Peyer's patch (tissue), 4 donors: ENCODE measurements at regions not wholly inside any gene's neighbourhood (a gene's known extent, or its start where the extent isn't known, plus 50 kb on each side); places are given as distances from the start of the nearest gene placed in this dataset.

Source experiments
- DNase-seq, 3 donors: peaks; one replicate each; pipeline ENCODE4 v3.0.0-alpha.2; 2017 to 2019
- H3K27ac ChIP-seq, 4 donors: fragments of 200-600 bp; sonication (generic); one replicate each; pipeline ENCODE4 v1.5.1; 2016 to 2019
- H3K27me3 ChIP-seq, 2 donors: fragments of 200-600 bp; sonication (generic); one replicate each; pipeline ENCODE4 v1.5.1; 2019
- H3K36me3 ChIP-seq, 3 donors: fragments of 200-600 bp; sonication (generic); one replicate each; pipeline ENCODE4 v1.5.1; 2016 to 2019
- H3K4me1 ChIP-seq, 4 donors: fragments of 200-600 bp; sonication (generic); one replicate each; pipeline ENCODE4 v1.5.1; 2016 to 2019
- H3K4me3 ChIP-seq, 4 donors: fragments of 200-600 bp; sonication (generic); 1 replicate in 3 of 4; 2 replicates in 1 of 4; pipeline ENCODE4 v1.5.1; 2016 to 2019; ENCODE audit warnings: mild to moderate bottlenecking in 1 of 4
- H3K9me3 ChIP-seq, 4 donors: fragments of 200-600 bp; sonication (generic); one replicate each; pipeline ENCODE4 v1.5.1; 2016 to 2019; ENCODE audit warnings: mild to moderate bottlenecking in 1 of 4
- POLR2A ChIP-seq, 2 donors: fragments of 450-650 bp; IDR thresholded peaks; one replicate each; pipeline ENCODE4 v1.5.1; 2017; ENCODE audit warnings: antibody characterized with exemption in 2 of 2, mild to moderate bottlenecking in 2 of 2, moderate library complexity in 2 of 2
- TF ChIP-seq, protein P1 (sequence below), 6 experiments: fragments of 450-650 bp in 4 of 6; fragments of 200-600 bp in 2 of 6; sonication (generic) in 1 of 6; IDR thresholded peaks; one replicate each; pipeline ENCODE4 v1.5.1; 2017 to 2019; ENCODE audit warnings: antibody characterized with exemption in 6 of 6, mild to moderate bottlenecking in 3 of 6, moderate library complexity in 1 of 6

DNA sequence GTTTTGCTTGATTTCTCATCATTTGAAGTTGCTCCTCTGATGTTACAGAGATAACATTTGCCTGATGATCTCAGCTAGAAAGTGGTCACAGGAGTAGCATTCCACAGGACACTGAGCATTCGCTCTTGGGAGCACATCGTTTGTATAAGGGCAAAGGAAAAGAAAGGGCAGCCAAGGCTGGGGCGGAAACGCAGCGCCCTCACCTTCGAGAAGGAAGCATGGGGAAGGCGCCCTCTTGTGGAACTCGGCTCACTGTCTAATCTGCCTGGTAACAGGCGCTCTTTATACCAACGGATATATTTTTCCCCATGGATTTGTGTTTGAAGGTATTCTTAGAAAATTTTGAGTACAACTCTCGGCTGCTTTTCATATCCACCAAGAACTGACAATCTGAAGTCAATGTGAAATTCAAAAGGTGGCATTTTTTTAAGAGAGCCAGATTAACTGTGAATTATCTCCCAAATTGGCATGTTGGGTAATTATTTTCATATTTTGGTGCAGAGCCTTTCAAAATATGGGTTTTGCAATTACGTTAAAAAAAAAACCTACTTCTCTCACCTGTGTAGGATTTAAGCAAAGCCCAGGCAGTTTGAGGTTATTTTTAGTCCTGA is 172.7 kb downstream of the CAND1 start:
- Histone ChIP-seq H3K36me3 (no peaks in the 10 kb centered on the region), H3K4me3 (no peak overlapping the region), H3K27me3 (no peaks in the 10 kb centered on the region), H3K27ac (peak overlapping the region in 1 of 4 donors; percentile 8), H3K9me3 (no peaks in the 10 kb centered on the region), H3K4me1 (peaks cover 0 to 15% (median 0%) of the 10 kb centered on the region in 4 donors)
- TF ChIP-seq POLR2A (IDR thresholded peaks at IDR 0.05): no peak
- TF ChIP-seq, protein P1, sequence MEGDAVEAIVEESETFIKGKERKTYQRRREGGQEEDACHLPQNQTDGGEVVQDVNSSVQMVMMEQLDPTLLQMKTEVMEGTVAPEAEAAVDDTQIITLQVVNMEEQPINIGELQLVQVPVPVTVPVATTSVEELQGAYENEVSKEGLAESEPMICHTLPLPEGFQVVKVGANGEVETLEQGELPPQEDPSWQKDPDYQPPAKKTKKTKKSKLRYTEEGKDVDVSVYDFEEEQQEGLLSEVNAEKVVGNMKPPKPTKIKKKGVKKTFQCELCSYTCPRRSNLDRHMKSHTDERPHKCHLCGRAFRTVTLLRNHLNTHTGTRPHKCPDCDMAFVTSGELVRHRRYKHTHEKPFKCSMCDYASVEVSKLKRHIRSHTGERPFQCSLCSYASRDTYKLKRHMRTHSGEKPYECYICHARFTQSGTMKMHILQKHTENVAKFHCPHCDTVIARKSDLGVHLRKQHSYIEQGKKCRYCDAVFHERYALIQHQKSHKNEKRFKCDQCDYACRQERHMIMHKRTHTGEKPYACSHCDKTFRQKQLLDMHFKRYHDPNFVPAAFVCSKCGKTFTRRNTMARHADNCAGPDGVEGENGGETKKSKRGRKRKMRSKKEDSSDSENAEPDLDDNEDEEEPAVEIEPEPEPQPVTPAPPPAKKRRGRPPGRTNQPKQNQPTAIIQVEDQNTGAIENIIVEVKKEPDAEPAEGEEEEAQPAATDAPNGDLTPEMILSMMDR (IDR thresholded peaks at IDR 0.05): peak; percentile 45 to 94 (median 86)
- DNase-seq: peak; percentile 83 to 96 (median 92)

DNA sequence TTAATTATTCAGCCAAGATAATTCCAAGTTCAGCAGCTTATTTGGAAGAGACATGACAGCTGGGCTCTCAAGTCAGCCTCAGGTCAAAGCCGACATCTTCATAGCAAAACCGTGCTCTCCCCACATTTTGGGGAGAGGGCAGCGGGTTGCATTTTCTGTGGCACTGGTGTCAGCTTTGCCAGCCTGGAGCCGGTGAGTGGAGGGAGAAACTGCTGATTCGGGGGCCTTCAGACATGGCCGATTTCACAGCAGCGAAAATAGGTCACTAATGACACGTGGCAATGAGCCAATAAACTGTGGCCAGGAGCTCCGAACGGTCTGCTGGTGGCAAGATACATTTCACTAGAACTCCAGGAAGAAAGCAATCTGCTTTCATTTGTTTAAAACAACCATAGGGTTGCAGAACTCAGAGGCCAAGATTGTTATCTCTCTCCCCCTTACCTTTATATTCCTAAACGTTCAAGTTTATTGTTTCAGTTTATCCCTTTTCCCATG is 173.2 kb downstream of the CAND1 start:
- H3K27ac ChIP-seq: no peak overlapping the region

DNA sequence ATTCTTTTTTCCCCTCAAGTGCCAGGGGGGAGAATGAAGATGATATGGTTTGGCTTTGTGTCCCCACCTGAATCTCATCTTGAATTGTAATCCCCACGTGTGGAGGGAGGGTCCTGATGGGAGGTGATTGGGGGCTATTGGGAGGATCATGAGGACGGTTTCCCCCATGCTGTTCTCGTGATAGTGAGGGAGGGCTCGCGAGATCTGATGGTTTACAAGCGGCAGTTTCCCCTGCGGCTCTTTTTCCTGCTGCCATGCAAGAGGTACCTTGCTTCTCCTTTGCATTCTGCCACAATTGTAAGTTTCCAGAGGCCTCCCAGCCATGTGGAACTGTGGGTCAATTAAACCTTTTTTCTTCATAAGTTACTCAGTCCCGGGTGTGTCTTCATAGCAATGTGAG is 173.7 kb downstream of the CAND1 start:
- no peak for TF ChIP-seq POLR2A (IDR thresholded peaks at IDR 0.05)
- TF ChIP-seq, protein P1 (IDR thresholded peaks at IDR 0.05): no peak
- Histone ChIP-seq H3K4me3 (no peak overlapping the region), H3K27ac (no peak overlapping the region), H3K27me3 (no peaks in the 10 kb centered on the region), H3K36me3 (no peaks in the 10 kb centered on the region), H3K9me3 (no peaks in the 10 kb centered on the region), H3K4me1 (peaks cover 0 to 8% (median 0%) of the 10 kb centered on the region in 4 donors)
- no peak for DNase-seq

More for the DNA sequence above, 173.2 kb downstream of the CAND1 start:
- TF ChIP-seq POLR2A (IDR thresholded peaks at IDR 0.05): no peak
- TF ChIP-seq, protein P1 (IDR thresholded peaks at IDR 0.05): no peak
- Histone ChIP-seq H3K9me3 (no peaks in the 10 kb centered on the region), H3K4me3 (no peak overlapping the region), H3K27me3 (no peaks in the 10 kb centered on the region), H3K36me3 (no peaks in the 10 kb centered on the region), H3K4me1 (peaks cover 0 to 10% (median 0%) of the 10 kb centered on the region in 4 donors)
- no peak for DNase-seq

DNA sequence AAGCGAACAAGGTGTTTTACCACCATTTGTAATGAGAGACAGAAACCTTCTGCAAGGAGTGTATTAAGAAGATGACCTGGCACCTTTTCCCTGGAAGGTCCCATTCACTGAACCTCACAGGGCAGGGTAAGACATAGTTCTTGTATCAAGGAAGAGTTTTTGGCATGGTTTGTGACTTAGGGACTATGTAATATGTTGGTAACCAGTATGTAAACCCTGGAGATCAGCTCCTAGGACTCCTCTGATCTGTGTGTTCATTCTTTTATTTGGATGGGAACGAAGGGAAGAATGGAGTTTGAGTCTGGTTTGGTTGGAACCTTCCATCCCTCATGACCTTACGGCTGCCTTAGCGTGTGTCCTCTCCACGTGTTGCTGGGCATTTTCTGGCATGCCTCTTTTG is 175.4 kb downstream of the CAND1 start:
- Histone ChIP-seq H3K27ac (no peak overlapping the region), H3K36me3 (no peaks in the 10 kb centered on the region), H3K9me3 (no peaks in the 10 kb centered on the region), H3K27me3 (no peaks in the 10 kb centered on the region), H3K4me3 (no peak overlapping the region), H3K4me1 (peaks cover 0 to 8% (median 0%) of the 10 kb centered on the region in 4 donors)
- no peak for DNase-seq
- TF ChIP-seq, protein P1 (IDR thresholded peaks at IDR 0.05): no peak
- TF ChIP-seq POLR2A (IDR thresholded peaks at IDR 0.05): no peak

DNA sequence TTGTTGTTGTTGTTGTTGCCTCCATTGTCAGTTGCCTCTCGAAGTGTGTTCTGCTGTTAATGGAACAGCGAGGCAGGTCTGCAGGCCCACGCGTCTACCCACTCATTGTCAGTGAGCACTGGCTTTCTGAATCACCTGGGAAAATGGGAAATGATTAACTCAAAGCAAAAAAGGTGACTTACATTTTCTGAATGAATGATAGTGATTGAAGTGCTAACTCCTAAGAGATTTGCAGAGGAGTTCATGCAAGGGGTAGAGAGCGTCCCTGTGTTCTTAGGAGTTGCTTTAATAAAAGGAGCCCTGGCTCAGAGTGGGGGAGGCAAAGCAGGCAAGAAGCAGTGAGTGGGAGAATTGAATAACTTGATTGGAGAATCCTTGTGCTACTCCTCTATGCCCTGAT is 177.6 kb downstream of the CAND1 start:
- Histone ChIP-seq H3K27ac (no peak overlapping the region), H3K27me3 (no peaks in the 10 kb centered on the region), H3K4me1 (peaks cover 0 to 8% (median 0%) of the 10 kb centered on the region in 4 donors), H3K9me3 (no peaks in the 10 kb centered on the region), H3K36me3 (no peaks in the 10 kb centered on the region), H3K4me3 (no peak overlapping the region)
- TF ChIP-seq, protein P1 (IDR thresholded peaks at IDR 0.05): no peak
- TF ChIP-seq POLR2A (IDR thresholded peaks at IDR 0.05): no peak
- DNase-seq: no peak
